HT-29 (cell line): ENCODE measurements at regions not wholly inside any gene's neighbourhood (a gene's known extent, or its start where the extent isn't known, plus 50 kb on each side); places are given as distances from the start of the nearest gene placed in this dataset.

Source experiments
- DNase-seq: peaks from one replicate; pipeline ENCODE4 v3.0.0-alpha.2; 2015; ENCODE audit warnings: low spot score

- no peak for DNase-seq
Observed at GRCh38 chr2:223386189-223386588, 216.0 kb downstream of the SCG2 start.

DNA sequence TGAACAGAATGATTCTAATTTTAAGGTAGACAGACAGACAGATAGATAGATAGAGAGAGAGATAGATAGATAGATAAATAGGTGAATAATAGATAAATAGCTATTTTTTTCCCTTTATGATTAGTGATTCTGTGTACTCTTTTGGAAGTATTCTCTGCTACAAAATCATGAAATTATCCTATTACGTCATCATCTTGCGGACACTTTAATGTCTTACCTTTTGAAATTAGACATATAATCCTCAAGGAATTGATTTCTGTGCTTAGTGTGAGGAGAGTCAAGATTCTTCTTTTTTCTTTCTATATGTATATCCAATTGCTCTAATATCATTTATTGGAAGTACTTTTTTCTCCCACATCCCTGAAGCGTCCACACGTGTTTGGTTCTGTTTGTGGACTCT is 215.2 kb downstream of the SCG2 start:
- no peak for DNase-seq

DNA sequence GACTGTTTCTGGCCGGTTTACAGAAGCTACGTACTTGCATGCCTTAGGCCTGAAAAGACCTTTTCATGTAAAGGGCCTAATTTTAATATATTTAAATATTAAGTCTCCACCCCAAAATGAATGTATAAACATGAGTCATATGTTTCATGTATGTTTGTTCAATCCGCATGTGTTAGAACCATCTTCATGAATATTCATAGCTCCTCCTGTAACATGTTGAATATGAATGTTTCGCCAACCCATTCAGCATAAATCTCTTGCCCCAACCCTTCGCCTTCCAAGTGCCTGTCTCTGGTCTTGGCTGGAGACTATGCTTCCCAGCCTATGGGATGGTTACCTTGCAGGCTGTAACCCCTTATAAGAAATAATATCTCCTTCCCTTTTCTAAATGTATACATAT is 212.5 kb downstream of the SCG2 start:
- DNase-seq: no peak

- no peak for DNase-seq
Observed at GRCh38 chr2:223396993-223397392, 205.2 kb downstream of the SCG2 start.

- DNase-seq: no peak
Observed at GRCh38 chr2:223399357-223399957, 202.7 kb downstream of the SCG2 start.

GRCh38 chr2:223404616-223405015 is 197.5 kb downstream of the SCG2 start:
- DNase-seq: no peak

DNA sequence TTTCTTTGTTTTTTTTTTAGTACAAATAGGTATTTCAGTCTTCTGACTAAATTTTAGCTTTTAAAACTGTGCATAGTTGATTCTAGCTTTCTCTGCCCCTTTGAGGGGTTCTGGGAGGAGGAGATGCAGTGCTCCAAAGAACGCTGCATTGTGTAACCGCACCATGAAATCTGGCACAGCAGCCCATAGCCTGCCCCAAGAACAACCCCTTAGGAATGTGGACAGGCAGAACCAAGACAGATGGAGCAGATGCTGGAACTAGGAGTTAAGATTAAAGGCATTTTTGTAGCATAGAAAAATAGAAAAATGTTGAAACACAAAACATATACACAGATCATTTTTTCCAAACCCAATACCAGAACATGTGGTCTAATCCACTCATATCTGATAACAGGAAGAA is 187.5 kb downstream of the SCG2 start:
- DNase-seq: no peak

GRCh38 chr2:223415071-223415470 is 187.1 kb downstream of the SCG2 start:
- no peak for DNase-seq

- DNase-seq: no peak
Observed at GRCh38 chr2:223416815-223417610, 185.1 kb downstream of the SCG2 start.

- peak; percentile 54 for DNase-seq
Observed at GRCh38 chr2:223418131-223418530, 184.0 kb downstream of the SCG2 start.

- no peak for DNase-seq
Observed at GRCh38 chr2:223418604-223419199, 183.5 kb downstream of the SCG2 start.

- no peak for DNase-seq
Observed at GRCh38 chr2:223420048-223420447, 182.1 kb downstream of the SCG2 start.

- no peak for DNase-seq
Observed at GRCh38 chr2:223431479-223431878, 170.7 kb downstream of the SCG2 start.

DNA sequence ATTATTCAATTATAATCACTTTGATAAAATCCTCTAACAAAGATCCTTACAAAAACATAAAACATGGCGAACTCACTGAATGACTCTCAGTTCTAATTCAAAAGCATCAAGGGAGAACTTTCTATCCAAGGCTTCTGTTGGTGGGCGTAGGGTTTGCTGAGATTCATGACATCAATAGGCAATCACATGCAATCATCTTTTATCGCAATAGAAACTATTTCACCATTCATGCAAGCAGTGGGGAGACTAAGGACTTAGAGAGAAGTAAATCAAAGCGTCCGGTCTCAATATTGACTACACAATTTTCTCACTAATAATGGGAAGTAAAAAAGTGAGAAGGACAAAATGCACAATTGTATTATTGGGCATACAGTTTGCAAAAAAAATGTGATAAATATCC is 168.7 kb downstream of the SCG2 start:
- no peak for DNase-seq

GRCh38 chr2:223437788-223438187 is 164.4 kb downstream of the SCG2 start:
- no peak for DNase-seq

GRCh38 chr2:223439184-223439583 is 163.0 kb downstream of the SCG2 start:
- no peak for DNase-seq

- no peak for DNase-seq
Observed at GRCh38 chr2:223439786-223440185, 162.4 kb downstream of the SCG2 start.

- no peak for DNase-seq
Observed at GRCh38 chr2:223442847-223443246, 159.3 kb downstream of the SCG2 start.

DNA sequence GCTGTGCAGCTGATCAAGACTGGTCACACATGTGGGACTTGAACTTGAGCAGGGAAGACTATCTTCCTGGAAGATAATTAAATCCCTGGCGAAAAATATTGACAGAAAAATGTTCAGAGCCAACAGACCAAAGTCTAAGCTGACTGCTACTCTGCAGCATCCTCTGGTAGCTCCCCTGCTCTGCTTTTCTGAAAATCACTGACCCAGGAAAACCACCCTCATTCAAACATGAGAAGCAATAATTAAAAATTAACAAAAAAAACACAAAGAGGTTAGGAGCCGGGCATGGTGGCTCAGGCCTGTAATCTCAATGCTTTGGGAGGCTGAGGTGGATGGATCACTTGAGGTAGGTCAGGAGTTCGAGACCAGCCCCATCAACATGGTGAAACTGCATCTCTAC is 151.9 kb downstream of the SCG2 start:
- DNase-seq: no peak

DNA sequence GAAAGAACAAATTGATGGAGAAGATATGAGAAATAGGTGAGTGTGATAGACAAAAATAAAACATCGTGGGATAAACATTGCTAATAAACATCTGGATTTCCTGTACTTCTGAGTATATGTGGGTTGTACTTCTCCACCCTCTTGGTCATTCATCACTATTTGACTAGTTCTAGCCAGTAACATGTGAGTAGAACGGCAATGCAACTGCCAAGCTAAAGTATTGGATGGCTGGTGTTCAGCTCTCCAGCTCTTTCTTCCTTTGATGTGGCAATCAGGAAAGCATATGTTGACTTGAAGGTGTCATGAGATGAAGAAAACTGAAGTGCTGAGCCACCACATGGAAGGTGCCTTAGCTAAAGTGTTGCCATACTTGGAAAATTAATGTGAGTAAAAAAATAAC is 144.9 kb downstream of the SCG2 start:
- DNase-seq: no peak

DNA sequence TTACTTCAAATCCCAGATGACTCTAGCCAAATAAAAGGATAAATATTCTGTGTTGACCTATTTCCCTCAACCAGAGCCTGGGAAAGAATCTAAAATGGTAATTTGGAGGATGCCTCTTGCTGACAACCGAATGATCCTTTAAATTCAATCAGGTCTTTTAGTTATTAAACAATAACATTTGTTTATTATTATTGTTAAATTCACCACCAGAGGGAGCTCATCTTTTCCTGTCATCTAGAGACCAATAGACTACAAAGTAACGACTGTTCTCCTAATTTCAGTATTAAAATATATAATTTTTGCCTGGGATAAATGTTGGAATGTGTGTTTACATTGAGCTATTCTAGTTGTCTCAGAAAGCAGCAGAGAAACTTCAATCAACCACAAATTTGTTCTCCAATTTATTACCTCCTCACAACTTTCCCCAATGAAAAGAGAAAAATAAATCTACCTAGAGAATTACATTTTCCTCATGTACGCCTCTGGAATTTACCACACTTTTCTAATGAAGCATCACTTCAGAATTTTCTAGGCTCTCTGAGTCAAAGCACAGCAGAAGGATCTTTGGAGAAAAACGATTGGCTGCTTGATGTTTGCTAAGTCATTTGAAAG is 142.7 kb downstream of the SCG2 start:
- peak; percentile 45 for DNase-seq

GRCh38 chr2:223460209-223460608 is 142.0 kb downstream of the SCG2 start:
- DNase-seq: no peak

- no peak for DNase-seq
Observed at GRCh38 chr2:223460774-223461211, 141.4 kb downstream of the SCG2 start.
